NCI-H1105 treated with DMSO at 0.1 percent for 48 hours (cell line): ENCODE measurements at regions not wholly inside any gene's neighbourhood (a gene's known extent, or its start where the extent isn't known, plus 50 kb on each side); places are given as distances from the start of the nearest gene placed in this dataset.
"Not testable (repeated sequence)": the region's sequence is repeated elsewhere in the genome, so short reads cannot be mapped to it uniquely, and the experiment has no call there.

ENCODE experiments used
- DNase-seq: peaks from one replicate; lab custom pipeline; 2025; lab: John Stamatoyannopoulos, UW

DNA sequence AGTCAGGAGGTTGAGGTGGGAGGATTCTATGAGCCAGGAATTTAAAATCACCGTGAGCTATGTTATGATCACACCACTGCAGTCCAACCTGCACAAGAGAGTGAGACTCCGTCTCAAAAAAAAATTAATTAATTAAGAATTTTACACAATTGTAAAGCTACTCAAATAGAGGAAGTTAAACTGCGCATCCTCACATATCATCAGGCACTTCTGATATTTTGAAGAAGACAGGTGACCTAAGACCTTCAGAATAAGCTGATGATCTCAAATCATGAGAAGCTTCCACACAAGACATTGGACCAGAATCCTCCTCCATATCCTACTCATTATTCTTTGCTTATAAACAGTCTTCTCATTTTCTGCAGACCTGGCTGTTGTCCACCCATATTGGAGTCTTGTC is 800.9 kb downstream of the TMEM121 start:
- DNase-seq = no peak

DNA sequence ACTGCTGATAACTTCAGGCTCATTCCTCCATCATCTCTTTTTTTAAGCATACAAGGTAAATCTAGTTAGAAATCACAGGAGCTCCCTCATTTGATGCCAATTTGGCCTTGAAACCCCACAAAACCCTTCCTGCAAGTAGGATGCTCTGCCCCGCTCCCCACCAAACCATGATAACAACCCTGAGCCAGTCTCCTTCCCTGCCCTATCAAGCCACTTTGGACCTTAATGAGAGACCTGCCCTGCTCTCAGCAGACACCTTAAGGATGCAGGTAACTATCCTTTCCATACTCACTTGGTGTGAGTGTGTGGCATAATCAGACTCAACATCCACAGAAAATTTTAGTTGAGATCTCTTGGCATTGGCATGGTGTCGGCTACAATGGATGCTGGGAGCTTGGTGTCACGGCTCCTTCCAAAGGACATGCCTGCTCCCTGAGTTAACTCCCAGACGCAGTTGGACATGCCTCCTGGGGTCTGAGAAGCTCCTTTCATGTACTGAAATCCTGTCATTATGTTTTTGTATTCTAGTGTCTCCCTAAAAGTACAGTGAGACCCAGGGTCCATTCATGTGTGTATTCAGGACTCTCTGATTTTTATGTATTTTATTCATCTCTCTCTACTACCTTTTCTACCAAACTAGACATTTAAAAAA is 801.4 kb downstream of the TMEM121 start:
- not testable (repeated sequence) for DNase-seq

DNA sequence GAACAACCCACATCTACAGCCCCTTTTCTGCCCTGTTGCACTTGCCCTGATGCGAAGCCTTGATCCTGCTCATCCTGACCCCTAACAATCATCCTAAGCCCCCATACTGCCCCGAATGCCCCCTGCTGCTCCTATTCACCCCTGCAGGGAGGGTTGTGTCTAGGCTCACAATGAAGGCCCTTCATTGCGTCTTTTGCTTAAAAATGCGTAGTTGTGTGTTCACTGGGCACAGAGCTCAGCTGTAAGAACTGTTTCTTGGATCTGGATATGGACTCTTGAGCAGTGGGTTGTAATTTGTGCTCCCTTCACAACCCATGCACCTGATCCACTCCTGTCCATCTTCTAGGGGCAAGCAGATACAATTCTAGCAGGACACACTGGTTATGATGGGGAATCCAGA is 802.9 kb downstream of the TMEM121 start:
- not testable (repeated sequence) for DNase-seq

DNA sequence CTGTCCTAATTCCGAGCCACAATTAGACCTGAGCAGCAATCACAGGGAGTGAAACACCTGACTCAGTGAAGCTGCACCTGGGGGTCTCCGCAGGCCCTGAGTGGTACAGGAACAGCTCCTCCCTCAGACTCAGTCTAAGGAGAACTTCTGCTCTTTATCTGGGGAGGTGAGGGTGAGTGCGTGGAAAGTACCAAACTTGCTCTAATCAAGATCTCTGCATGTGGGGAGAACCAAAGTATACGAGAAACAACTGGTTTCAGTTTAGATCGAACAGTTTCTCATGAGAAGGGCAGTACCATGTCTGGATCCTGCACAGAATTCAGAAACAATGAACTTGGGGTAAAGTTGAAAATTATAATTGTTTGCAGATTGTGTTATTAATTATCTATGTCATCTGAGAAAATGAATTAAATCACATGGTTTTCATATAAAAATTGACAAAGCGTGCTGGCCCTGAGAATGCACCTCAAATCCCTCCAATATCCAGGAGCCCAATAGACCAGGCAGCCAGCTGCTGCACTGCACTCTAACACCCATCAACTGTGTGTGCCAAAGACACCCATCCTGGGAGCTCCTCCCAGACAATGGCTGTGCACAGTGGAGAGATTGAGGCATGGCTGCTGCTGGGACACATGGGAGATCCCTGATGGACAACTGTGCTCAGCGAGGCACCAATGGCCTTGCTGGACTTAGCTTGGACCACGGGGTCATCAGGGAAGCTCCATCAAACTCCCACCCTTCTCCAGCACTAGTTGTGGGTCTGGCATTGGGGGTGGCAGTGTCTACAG is 803.8 kb downstream of the TMEM121 start:
- DNase-seq = not testable (repeated sequence)

DNA sequence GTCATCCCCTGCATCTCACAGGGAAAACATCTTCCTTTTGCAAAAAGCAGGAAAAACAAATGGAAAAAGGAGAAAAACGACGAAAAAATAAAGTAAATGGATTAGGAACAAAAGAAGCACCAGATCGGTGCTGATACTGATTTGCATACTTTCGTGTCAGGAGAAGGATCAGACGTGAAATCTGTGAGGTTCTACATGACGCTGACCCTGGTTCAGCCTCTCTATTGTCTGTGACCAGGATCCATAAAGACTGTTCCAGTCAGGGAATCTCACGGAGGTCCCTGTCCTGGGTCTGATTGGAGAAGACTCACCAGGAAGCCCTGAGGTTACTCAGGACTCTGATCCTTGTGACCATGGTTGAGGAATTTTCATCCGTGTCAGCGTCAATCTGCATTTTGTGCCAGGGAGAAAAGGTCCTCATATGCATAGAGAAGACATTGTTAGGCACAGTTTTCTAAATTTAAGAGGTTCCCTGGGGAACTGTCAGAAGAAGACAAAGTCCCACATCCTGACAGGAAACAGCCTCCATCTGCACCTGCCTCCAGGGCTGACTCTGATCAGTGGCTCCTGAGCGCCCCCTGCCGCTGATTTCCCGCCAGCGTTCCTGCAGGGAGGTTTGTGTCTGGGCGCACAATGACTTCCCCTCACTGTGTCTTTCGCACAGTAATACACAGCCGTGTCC is 808.2 kb downstream of the TMEM121 start:
- not testable (repeated sequence) for DNase-seq

DNA sequence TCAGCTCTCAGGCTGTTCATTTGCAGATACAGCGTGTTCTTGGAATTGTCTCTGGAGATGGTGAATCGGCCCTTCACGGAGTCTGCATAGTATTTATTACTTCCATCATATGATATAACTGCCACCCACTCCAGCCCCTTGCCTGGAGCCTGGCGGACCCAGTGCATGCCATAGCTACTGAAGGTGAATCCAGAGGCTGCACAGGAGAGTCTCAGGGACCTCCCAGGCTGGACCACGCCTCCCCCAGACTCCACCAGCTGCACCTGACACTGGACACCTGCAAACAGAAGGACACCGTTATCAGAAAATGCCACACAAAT is 808.7 kb downstream of the TMEM121 start:
- not testable (repeated sequence) for DNase-seq

DNA sequence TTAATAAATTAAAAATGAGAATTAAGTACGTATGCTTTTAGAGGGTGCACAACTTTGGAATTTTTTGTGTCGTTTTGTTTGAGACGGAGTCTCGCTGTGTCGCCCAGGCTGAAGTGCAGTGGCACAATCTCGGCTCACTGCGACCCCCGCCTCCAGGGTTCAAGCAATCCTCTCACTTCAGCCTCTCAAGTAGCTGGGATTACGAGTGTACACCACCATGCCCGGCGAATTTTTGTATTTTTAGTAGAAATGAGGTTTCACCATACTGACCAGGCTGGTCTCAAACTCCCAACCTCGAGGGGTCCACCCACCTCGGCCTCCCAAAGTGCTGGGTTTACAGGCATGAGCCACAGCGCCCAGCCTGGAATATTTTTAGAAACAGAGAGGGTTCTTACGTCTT is 812.4 kb downstream of the TMEM121 start:
- not testable (repeated sequence) for DNase-seq

DNA sequence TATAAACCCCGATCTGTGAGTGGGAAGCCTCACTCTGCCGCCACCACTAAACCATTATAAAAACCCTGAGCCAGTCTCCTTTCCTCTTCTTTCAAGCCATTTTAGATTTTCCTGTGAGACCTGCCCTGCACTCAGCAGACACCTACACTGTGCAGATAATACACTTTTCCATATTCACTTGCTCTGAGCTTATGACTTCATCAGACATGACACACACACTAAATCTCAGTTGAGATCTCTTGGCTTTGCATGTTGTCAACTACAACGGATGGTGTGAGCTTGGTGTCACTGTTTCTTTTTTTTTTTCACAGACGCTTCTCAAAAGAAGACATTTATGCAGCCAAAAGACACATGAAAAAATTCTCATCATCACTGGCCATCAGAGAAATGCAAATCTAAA is 814.3 kb downstream of the TMEM121 start:
- DNase-seq = not testable (repeated sequence)

DNA sequence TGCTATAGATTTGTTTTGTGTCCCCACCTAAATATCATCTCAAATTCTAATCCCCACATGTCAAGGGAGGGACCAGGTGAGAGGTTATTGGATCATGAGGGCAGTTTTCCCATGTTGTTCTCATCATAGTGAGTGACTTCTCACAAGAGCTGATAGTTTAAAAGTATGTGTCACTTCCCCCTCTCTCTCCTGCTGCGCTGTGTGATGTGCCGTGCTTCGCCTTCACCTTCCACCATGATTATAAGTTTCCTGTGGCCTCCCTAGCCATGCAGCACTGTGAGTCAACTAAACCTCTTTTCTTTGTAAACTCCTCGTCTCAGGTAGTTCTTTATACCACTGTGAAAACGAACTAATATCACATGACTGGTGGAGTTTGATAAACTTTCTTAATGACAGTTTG is 814.8 kb downstream of the TMEM121 start:
- not testable (repeated sequence) for DNase-seq

DNA sequence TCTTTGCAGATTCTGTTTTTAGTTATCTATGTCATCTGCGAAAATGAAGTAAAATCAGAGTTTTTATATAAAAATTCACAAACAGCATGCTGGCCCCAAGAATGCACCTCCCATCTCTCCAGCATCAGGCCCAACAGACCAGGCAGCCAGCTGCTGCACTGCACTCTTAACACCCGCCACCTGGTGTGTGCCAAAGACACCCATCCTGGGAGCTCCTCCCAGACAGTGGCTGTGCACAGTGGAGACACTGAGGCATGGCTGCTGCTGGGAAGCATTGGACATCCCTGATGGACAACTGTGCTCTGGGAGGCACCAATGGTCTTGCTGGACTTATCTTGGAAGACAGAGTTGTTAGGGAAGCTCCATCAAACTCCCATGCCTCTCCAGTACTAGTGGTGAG is 817.2 kb downstream of the TMEM121 start:
- no peak for DNase-seq

DNA sequence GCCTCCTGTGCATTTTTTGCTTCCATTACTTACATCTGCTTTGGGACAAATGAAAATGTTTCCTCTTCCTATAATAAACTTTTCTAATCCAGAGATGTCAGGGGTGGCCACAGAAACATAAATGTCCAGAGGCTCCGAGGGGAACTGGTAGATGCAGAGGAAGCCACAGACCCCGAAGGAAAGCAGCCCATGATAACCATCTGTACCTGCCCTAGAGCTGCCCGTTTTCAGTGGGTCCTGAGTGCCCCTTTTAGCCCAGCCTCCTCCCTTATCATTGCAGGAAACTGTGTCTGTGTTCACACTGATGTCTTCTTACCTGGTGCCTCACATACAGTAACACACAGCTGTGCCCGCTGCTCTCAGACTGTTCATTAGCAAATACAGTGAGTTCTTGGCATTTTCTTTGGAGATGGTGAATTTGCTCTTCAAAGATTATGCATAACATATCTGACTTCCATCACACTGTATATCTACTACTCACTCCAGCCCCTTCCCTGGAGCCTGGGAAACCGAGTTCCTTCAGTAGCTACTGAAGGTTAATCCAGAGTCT is 817.8 kb downstream of the TMEM121 start:
- not testable (repeated sequence) for DNase-seq

DNA sequence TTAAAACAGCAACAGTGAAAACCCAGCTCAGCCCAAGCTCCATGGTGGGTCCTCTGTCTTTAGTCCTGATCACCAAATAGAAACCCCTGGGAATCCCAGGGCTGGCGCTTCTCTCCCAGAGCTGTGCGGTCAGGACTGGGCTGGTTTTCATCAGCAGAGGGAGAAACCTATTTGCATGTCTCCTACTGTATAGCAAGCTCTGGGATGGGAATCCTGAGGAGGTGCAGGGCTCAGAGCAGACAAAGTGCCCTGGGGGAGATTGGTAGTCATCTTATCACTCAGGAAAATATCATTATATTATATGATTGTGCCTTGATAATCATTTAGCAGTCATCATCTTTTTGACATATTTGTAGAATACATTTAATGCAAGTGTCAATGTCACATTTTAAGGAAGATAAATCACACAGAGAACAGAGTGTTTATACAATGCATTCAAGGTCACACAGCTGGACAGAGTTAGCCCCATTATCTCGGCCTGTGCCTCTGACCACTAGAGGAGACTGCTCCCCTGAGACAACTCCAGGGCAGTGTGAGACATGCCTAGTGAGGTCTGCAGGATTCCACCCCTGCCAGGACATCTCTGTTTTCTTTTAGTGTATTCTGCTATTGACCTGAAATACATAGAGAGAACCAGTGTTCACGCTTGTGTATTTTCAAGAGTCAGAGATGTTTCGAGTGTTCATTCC is 818.6 kb downstream of the TMEM121 start:
- not testable (repeated sequence) for DNase-seq

DNA sequence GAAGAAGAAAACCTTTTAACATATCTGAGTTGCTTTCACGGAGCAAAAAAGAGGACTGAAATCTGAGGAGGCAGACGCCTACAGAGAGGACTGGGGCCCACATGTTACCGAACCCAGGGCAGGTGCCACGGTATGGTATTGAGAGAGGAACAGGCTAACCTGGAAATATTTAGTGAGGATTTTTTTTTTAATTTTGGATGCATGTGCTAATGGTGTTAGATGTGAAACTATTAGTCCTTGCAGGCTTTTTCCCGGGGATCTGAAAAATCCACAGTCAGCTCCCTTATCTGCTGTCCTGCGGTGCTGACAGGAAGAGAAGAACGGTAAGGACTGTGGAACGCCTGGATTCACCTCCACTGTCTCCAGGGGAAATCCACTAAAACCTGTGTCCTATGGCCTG is 819.7 kb downstream of the TMEM121 start:
- no peak for DNase-seq

DNA sequence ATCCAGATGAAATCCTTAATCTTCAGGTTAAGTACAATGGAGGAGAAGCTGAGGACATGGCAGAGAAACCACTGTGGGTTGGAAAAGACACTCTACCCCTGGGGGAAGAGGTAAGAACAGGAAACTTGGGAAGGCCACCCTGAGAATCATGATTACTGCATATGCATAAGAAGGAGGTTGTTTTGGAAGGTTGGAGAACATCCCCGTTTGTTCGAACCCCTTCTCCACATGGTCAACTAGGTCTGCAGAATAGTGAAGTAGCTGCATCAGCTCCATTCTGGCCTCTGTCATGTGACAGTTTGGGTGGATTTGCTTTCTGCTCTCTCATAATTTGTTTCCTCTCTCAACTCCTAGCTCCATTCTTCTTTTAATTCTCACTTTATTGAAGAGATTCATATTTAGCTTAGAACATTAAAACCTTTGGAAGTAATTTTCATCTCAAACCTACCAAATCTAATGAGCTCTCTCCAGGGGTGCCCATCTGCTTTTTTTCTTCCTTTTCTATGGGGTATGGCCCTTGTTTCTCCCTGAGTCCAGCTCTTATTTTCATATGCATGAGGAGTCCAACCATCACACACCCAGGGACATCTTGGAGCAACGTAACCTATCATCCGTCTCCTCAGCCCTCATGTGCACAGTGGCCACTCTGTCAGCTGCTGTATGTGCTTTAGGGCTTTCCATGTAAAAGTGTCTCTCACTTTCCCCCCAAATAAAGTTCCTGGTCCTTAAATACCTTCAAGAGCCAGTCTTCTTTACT is 820.3 kb downstream of the TMEM121 start:
- no peak for DNase-seq

DNA sequence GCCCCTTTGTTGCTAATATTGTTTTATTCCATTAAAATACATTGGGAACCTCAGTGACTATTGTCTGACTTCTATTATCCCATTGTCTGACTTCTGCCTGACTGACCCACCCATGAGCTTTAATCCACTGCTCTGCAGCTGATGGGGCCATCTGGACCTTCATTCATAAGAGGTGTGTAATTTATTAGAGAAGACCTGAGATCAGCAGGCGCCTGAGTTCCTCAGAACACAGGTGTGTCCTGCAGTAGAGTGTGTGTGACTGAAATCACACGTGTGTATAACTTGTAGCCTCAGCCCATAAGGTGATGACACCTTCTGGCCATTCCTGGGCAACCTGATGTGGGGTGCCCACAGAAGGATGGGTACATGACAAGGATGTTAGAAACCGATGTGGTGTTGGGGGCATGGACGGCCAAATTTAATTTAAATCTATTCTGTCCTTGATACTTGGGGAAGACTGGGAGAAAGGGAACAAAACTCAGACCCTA is 821.0 kb downstream of the TMEM121 start:
- DNase-seq = no peak

DNA sequence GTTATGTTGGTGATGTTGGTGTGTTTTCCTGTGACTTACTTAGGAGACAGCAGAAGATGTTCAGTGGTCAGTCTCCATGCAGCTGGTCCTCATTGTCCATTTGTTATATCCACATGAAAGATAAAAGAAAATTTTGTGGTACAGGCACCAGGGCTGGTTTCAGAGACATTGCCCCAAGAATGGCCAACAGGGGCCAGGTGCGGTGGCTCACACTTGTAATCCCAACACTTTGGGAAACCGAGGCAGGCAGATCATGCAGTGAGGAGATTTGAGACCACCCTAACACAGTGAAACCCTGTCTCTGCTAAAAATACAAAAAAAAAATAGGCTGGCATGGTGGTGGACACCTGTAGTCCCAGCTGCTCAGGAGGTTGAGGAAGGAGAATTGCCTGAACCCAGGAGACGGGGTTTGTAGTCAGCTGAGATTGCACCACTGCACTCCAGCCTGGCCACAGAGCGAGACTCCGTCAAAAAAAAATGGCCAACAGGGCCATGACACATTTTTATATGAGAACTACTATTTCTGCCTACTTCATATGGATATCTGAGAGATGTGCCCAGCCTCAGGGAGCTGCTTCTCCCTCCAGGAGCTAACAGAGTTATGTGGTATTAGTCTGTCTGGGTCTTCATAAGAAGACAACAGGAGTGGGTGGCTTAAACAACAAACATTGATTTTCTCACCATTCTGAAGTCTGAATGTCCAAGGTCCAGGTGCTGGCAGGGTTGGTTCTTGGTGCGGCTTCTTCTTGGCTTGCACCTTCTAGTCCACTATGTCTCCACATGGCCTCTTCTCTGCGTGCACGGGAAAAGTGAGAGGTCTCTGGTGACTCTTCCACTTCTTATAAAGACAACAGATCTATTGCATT is 821.7 kb downstream of the TMEM121 start:
- no peak for DNase-seq

DNA sequence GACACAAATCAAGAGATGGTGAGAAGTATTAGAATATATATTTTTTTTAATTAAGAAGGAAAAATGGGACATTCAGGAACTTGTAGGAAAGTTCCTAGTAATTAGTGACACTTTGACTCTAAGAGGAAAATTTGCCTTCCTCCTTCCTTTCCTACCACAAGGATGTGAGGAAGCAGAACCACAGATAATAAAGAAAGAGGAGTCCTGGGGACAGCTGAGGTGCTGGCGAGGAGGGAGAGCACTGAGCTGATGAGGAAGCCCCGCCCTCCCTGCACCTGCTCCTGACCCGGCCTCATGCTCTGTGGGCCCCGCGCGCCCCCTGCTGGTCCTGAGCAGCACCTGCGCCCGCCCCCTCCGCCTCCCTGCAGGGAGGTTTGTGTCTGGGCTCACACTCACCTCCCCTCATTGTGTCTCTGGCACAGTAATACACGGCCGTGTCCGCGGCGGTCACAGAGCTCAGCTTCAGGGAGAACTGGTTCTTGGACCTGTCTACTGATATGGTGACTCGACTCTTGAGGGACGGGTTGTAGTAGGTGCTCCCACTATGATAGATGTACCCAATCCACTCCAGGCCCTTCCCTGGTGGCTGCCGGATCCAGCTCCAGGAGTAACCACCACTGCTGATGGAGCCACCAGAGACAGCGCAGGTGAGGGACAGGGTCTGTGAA is 822.6 kb downstream of the TMEM121 start:
- DNase-seq = not testable (repeated sequence)

DNA sequence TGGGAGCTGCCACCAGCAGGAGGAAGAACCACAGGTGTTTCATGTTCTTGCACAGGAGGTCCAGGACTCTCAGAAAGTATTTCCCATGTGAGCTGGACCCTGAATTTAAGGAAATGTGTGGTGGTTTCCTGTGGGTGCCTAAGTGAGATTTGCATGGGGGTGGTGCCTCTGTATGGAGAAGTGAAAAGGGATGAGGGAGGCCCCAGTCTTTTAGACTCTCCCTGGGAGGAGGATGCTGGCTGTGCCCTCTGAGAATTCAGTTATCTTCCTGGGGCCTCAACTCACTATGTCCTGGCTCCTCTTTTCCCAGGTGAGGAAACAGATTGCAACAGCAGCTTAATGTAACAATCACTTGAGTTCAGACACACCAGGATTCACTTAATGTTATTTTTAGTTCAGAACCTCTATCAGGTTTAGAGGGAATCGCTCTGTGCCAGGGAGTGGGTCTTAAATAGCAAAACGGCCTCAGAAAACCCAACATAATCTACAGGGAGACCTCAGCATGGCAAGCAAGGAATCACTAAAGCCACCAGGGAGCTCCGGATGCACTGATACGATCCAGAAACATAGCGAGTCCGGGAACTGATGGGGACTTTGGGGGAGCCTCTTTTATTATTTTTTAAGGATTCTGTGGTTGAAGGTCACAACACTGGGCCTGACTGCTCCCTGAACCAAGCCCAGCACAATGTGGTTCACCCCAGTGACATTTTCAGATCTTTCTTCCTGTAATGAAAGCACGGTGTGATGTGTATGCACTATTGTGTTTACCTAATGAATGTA is 823.5 kb downstream of the TMEM121 start:
- DNase-seq = not testable (repeated sequence)
